ENCODE measurements at regions not wholly inside any gene's neighbourhood (a gene's known extent, or its start where the extent isn't known, plus 50 kb on each side); places are given as distances from the start of the nearest gene placed in this dataset.

DNA sequence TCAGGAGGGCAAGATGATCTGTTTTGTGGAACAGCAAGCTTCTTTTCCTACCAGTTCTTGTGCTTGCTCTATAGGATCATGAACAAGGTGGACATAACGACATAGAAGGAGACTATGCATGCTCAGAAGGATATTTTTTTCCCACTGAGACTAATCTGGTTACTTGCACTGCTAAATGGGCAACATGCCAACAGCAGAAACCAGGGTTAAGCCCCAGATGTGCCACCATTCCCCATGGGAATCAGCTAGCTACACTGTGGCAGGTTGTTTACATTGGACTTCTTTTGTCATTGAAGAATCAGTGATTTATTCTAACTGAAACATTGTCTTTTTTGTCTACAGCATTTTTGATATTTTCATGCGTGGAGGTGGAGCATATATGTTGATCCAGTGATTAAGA lies 165.6 kb downstream of the C4orf33 start:
- dilution Hi-C loops (cut with MboI; ENCODE audit: extremely low pct_ligation_motif_present, low sequenced_read_pairs), result no loop called here
- Histone ChIP-seq H3K9ac (ENCODE audit: control insufficient read depth, extremely low read depth, insufficient read depth, low read length) (no peak overlapping the region), H3K4me1 (ENCODE audit: control insufficient read depth, extremely low read depth, insufficient read depth, low read length) (no peaks in the 10 kb centered on the region), H3K27ac (ENCODE audit: control insufficient read depth, insufficient read depth, low read length) (no peak overlapping the region), H3K79me2 (ENCODE audit: control insufficient read depth, insufficient read depth, low read length) (no peaks in the 10 kb centered on the region), H3K4me3 (ENCODE audit: control insufficient read depth in 2 of 3, extremely low read depth in 1 of 3, insufficient read depth in 2 of 3, low read depth in 1 of 3, low read length in 3 of 3) (no peak overlapping the region), H3K36me3 (ENCODE audit: control insufficient read depth in 2 of 2, extremely low read depth in 1 of 2, insufficient read depth in 2 of 2, low read length in 2 of 2) (no peaks in the 10 kb centered on the region), H3K9me1 (ENCODE audit: control insufficient read depth, extremely low read depth, insufficient read depth, low read length) (no peaks in the 10 kb centered on the region), H4K20me1 (ENCODE audit: control insufficient read depth, extremely low read depth, insufficient read depth, low read length) (no peaks in the 10 kb centered on the region), H3K9me3 (ENCODE audit: control insufficient read depth, low read depth, low read length) (no peaks in the 10 kb centered on the region), H3K27me3 (ENCODE audit: control insufficient read depth, extremely low read depth, insufficient read depth, low read length) (no peaks in the 10 kb centered on the region), H2AFZ (ENCODE audit: control insufficient read depth, low read length) (no peak overlapping the region), H3K4me2 (ENCODE audit: control insufficient read depth, extremely low read depth, insufficient read depth, low read depth, low read length) (no peak overlapping the region)
- DNase-seq (ENCODE audit: low read depth, low spot score) (no peak), FAIRE-seq (no peak)
- TF ChIP-seq EZH2 (IDR thresholded peaks at IDR 0.05; ENCODE audit: low read length), result no peak
- no peak for TF ChIP-seq CTCF (optimal IDR thresholded peaks at IDR 0.05 in 1 of 3, IDR thresholded peaks at IDR 0.05 in 1 of 3, conservative IDR thresholded peaks at IDR 0.05 in 1 of 3; ENCODE audit: extremely low read depth in 1 of 3, insufficient read depth in 2 of 3, low read length in 3 of 3)

GRCh38 chr4:129264008-129264657 lies 168.2 kb downstream of the C4orf33 start:
- Histone ChIP-seq H3K4me3 (ENCODE audit: control insufficient read depth in 2 of 3, extremely low read depth in 1 of 3, insufficient read depth in 2 of 3, low read depth in 1 of 3, low read length in 3 of 3) (no peak overlapping the region), H3K36me3 (ENCODE audit: control insufficient read depth in 2 of 2, extremely low read depth in 1 of 2, insufficient read depth in 2 of 2, low read length in 2 of 2) (no peaks in the 10 kb centered on the region), H3K27ac (ENCODE audit: control insufficient read depth, insufficient read depth, low read length) (no peak overlapping the region), H2AFZ (ENCODE audit: control insufficient read depth, low read length) (no peak overlapping the region), H3K79me2 (ENCODE audit: control insufficient read depth, insufficient read depth, low read length) (no peaks in the 10 kb centered on the region), H4K20me1 (ENCODE audit: control insufficient read depth, extremely low read depth, insufficient read depth, low read length) (no peaks in the 10 kb centered on the region), H3K9me3 (ENCODE audit: control insufficient read depth, low read depth, low read length) (no peaks in the 10 kb centered on the region), H3K4me2 (ENCODE audit: control insufficient read depth, extremely low read depth, insufficient read depth, low read depth, low read length) (no peak overlapping the region), H3K9me1 (ENCODE audit: control insufficient read depth, extremely low read depth, insufficient read depth, low read length) (no peaks in the 10 kb centered on the region), H3K9ac (ENCODE audit: control insufficient read depth, extremely low read depth, insufficient read depth, low read length) (no peak overlapping the region), H3K4me1 (ENCODE audit: control insufficient read depth, extremely low read depth, insufficient read depth, low read length) (no peaks in the 10 kb centered on the region), H3K27me3 (ENCODE audit: control insufficient read depth, extremely low read depth, insufficient read depth, low read length) (no peaks in the 10 kb centered on the region)
- FAIRE-seq (no peak), DNase-seq (ENCODE audit: low read depth, low spot score) (no peak)
- TF ChIP-seq EZH2 (IDR thresholded peaks at IDR 0.05; ENCODE audit: low read length) (no peak), CTCF (optimal IDR thresholded peaks at IDR 0.05 in 1 of 3, IDR thresholded peaks at IDR 0.05 in 1 of 3, conservative IDR thresholded peaks at IDR 0.05 in 1 of 3; ENCODE audit: extremely low read depth in 1 of 3, insufficient read depth in 2 of 3, low read length in 3 of 3) (no peak)
- dilution Hi-C loops (cut with MboI; ENCODE audit: extremely low pct_ligation_motif_present, low sequenced_read_pairs), result no loop called here
